Lower leg skin (tissue), 4 donors: ENCODE measurements at regions not wholly inside any gene's neighbourhood (a gene's known extent, or its start where the extent isn't known, plus 50 kb on each side); places are given as distances from the start of the nearest gene placed in this dataset.
"Not testable (repeated sequence)": the region's sequence is repeated elsewhere in the genome, so short reads cannot be mapped to it uniquely, and the experiment has no call there.

Experiments
- DNase-seq, 2 donors: peaks; one replicate each; pipeline ENCODE4 v3.0.0-alpha.2; 2019; ENCODE audit warnings: low spot score in 2 of 2
- H3K4me3 ChIP-seq: fragments of 200-600 bp; sonication (generic); 2 replicates; pipeline ENCODE4 v1.5.1; 2017; ENCODE audit warnings: mild to moderate bottlenecking, low read depth; ENCODE audit not compliant: poor library complexity, severe bottlenecking
- POLR2A ChIP-seq, 2 donors: fragments of 450-650 bp; IDR thresholded peaks; one replicate each; pipeline ENCODE4 v1.6.1; 2016 to 2017; ENCODE audit warnings: antibody characterized with exemption in 2 of 2, mild to moderate bottlenecking in 1 of 2, moderate library complexity in 1 of 2
- WGBS, 2 donors: methylation state at CpG; one replicate each; pipeline ENCODE4 v1.1.5; 2018; 5-methylcytosine and 5-hydroxymethylcytosine counted together
- intact Hi-C: fragments of 100-400 bp; cut with DNase I; formaldehyde crosslinking; loops from one replicate; pipeline ENCODE4 v1.15.0; 2023; ENCODE audit warnings: low total_unique reads
- TF ChIP-seq, protein P1 (sequence below), 3 donors: fragments of 450-650 bp; IDR thresholded peaks; one replicate each; pipeline ENCODE4 v1.5.1; 2016; ENCODE audit warnings: antibody characterized with exemption in 3 of 3, mild to moderate bottlenecking in 3 of 3, moderate library complexity in 2 of 3

DNA sequence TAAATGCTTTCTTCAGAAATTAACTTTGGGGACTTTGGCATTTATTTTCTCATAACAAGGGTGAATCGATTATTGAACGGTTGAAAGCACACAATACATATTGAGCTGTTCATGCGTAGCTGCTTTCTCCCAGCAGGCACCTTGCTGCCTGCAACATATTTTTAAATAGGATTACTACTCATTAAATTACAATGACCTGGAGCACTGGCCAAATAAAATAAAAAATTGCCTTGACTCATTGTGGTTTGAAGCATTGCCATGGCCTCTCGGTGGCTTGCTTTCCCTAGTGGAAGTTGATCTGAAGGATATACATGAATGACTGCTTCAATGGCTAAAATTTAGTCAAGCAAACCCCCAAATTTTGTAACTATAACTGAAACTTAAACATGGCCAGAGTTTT is 181.6 kb upstream of the NUDT12 start:
- no peak overlapping the region for H3K4me3 ChIP-seq
- no peak for DNase-seq
- TF ChIP-seq, protein P1, sequence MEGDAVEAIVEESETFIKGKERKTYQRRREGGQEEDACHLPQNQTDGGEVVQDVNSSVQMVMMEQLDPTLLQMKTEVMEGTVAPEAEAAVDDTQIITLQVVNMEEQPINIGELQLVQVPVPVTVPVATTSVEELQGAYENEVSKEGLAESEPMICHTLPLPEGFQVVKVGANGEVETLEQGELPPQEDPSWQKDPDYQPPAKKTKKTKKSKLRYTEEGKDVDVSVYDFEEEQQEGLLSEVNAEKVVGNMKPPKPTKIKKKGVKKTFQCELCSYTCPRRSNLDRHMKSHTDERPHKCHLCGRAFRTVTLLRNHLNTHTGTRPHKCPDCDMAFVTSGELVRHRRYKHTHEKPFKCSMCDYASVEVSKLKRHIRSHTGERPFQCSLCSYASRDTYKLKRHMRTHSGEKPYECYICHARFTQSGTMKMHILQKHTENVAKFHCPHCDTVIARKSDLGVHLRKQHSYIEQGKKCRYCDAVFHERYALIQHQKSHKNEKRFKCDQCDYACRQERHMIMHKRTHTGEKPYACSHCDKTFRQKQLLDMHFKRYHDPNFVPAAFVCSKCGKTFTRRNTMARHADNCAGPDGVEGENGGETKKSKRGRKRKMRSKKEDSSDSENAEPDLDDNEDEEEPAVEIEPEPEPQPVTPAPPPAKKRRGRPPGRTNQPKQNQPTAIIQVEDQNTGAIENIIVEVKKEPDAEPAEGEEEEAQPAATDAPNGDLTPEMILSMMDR (IDR thresholded peaks at IDR 0.05): no peak
- TF ChIP-seq POLR2A (IDR thresholded peaks at IDR 0.05): no peak
- WGBS, 2 donors: 56 to 63% methylated on average over 4 of the region's 4 CpGs
- intact Hi-C loops: no loop called here

DNA sequence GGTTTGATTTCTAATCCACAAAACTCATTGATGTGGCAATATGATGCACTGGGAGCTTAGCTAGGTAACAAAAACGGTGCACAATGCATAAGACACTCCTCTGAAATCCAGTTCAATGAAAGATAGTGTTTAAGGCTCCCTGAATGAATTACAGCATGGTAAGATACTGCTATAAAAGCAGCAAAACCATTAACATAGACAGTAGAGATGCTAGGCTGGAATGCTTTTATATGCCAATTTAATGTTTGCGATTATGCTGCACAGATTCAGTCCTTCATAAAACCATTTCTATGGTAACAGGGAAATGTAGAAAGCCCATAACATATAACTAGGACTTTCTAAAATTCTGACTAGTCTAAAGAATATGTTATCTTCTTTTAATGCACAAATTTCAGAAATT is 180.8 kb upstream of the NUDT12 start:
- no peak for DNase-seq
- intact Hi-C loops: no loop called here
- WGBS, 2 donors: 47 to 51% methylated on average over 2 of the region's 2 CpGs
- no peak overlapping the region for H3K4me3 ChIP-seq
- TF ChIP-seq, protein P1 (IDR thresholded peaks at IDR 0.05): no peak
- TF ChIP-seq POLR2A (IDR thresholded peaks at IDR 0.05): no peak

DNA sequence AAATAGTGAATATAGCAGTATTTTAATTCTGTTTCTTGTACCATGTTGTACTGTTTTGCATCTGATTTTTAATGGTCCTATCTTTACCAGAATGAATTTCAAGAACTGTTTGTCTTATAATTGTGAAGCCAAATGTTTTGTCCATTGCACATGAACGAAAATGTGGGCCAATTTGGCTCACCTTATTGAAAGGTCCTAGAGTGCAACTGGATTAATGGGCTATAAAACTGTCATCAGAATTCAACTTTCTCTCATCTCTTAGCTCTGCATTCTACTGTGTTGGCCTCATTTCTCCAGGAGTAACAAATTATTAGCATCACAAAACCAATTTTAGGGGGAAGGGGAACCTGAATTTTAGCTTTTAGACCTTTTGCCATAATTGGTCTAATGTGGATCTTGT is 179.4 kb upstream of the NUDT12 start:
- no peak overlapping the region for H3K4me3 ChIP-seq
- TF ChIP-seq, protein P1 (IDR thresholded peaks at IDR 0.05): no peak
- TF ChIP-seq POLR2A (IDR thresholded peaks at IDR 0.05): no peak
- intact Hi-C loops: no loop called here
- WGBS, 2 donors: 28 to 34% methylated on average over 1 of the region's 1 CpG
- DNase-seq: no peak

DNA sequence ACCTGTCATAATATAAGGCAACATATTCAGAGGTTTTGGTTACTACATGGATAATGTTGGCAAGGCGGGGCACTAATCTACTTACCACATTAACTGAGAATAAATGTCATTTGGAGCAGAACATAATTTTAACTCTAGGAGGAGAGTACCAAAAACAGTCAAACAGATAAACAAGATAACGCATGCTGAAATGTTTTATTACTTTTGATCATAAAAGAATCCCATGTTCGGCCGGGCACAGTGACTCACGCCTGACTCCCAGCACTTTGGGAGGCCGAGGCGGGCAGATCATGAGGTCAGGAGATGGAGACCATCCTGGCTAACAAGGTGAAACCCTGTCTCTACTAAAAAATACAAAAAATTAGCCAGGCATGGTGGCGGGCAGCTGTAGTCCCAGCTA is 173.8 kb upstream of the NUDT12 start:
- intact Hi-C loops, H3K4me3 ChIP-seq, DNase-seq: not testable (repeated sequence)
- 80 to 82% methylated on average over 8 of the region's 8 CpGs for WGBS, 2 donors

DNA sequence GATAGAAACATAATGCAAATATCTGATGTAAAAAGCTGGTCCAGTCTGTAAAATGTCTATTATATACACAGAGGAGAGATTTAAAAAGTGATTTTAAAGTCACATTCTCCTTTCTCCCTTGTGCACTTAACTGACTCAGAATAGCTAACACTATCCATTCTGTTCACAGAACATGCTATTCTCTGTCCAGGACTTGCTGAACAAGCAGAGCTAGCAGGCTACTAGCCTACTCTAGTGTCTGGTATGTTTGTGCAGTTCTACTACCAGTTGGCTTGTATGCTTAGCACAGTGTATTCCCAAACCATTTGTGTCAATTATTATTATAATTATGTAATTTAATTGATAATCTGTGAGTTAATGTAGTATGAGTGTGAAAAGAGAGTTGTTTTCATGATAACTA is 161.7 kb upstream of the NUDT12 start:
- TF ChIP-seq POLR2A (IDR thresholded peaks at IDR 0.05): no peak
- TF ChIP-seq, protein P1 (IDR thresholded peaks at IDR 0.05): no peak
- intact Hi-C loops: no loop called here
- H3K4me3 ChIP-seq: no peak overlapping the region
- no peak for DNase-seq

DNA sequence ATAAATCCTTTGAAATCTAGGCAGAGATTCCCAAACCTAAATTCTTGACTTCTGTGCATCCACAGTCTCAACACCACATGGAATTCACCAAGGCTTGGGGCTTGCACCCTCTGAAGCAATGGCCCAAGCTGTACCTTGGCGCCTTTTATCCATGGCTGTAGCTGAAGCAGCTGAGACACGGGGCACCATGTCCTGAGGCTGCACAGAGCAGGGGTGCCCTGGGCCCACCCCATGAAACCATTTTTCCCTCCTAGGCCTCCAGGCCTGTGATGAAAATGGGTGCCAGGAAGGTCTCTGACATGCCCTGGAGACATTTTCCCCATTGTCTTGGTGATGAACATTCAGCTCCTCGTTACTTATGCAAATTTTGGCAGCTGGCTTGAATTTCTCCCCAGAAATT is 158.6 kb upstream of the NUDT12 start:
- H3K4me3 ChIP-seq: no peak overlapping the region
- intact Hi-C loops: no loop called here
- TF ChIP-seq, protein P1 (IDR thresholded peaks at IDR 0.05): no peak
- TF ChIP-seq POLR2A (IDR thresholded peaks at IDR 0.05): no peak
- no peak for DNase-seq
- WGBS, 2 donors: 75 to 86% methylated on average over 3 of the region's 3 CpGs
